WERI-Rb-1 (cell line): ENCODE measurements at regions not wholly inside any gene's neighbourhood (a gene's known extent, or its start where the extent isn't known, plus 50 kb on each side); places are given as distances from the start of the nearest gene placed in this dataset.

Experiments used
- DNase-seq: peaks from one replicate; pipeline ENCODE4 v3.0.0-alpha.2; 2020
- H3K27ac ChIP-seq: fragments of 250-450 bp; sonication (Bioruptor Pico); 2 replicates; pipeline ENCODE4 v1.5.1; 2020; ENCODE audit warnings: mild to moderate bottlenecking, moderate library complexity
- H3K27me3 ChIP-seq: fragments of 250-450 bp; sonication (Bioruptor Pico); 2 replicates; pipeline ENCODE4 v1.5.1; 2021; ENCODE audit warnings: mild to moderate bottlenecking, low read depth, moderate library complexity; ENCODE audit not compliant: insufficient read depth, severe bottlenecking
- H3K36me3 ChIP-seq: fragments of 250-450 bp; sonication (Bioruptor Pico); 2 replicates; pipeline ENCODE4 v1.5.1; 2020; ENCODE audit warnings: mild to moderate bottlenecking, moderate library complexity
- H3K4me3 ChIP-seq: 2 replicates; pipeline ENCODE4 v1.5.1; 2011; ENCODE audit warnings: low read depth, mild to moderate bottlenecking, control low read depth, low read length
- H3K9me3 ChIP-seq: fragments of 250-450 bp; sonication (Bioruptor Pico); 2 replicates; pipeline ENCODE4 v1.5.1; 2021; ENCODE audit warnings: mild to moderate bottlenecking, moderate library complexity; ENCODE audit not compliant: severe bottlenecking
- CTCF ChIP-seq: IDR thresholded peaks from 2 replicates; pipeline ENCODE4 v1.5.1; 2011; ENCODE audit warnings: low read depth, mild to moderate bottlenecking, control low read depth, inconsistent platforms, low read length

DNA sequence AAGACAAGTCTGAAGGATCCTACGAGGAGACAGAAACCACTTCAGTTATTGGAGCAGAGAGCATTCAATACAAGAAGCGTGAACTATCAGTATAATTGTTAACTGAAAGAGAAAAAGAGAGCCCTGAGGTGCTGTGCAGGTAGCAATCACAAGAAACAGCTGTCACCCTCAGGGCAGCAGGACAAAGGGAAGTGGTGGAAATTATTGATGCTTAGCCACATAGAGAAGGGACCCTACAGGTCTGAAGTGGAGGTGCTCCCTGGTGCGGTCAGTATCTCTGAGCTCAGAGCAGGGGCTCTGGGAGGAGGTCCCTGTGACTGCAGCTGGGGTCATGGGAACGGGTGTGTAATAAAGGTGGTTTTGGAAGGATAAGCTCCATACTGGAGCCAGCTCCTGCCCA lies 97.8 kb upstream of the KLF6 start:
- H3K27ac ChIP-seq = no peak overlapping the region
- no peaks in the 10 kb centered on the region for H3K36me3 ChIP-seq
- no peaks in the 10 kb centered on the region for H3K9me3 ChIP-seq
- no peak overlapping the region for H3K4me3 ChIP-seq
- no peak for TF ChIP-seq CTCF
- H3K27me3 ChIP-seq = no peaks in the 10 kb centered on the region
- no peak for DNase-seq

- Histone ChIP-seq H3K27ac (no peak overlapping the region), H3K4me3 (no peak overlapping the region), H3K27me3 (no peaks in the 10 kb centered on the region), H3K36me3 (no peaks in the 10 kb centered on the region), H3K9me3 (no peaks in the 10 kb centered on the region)
- no peak for DNase-seq
- TF ChIP-seq CTCF = no peak
Observed at GRCh38 chr10:3881622-3882021, 96.6 kb upstream of the KLF6 start.

- no peak overlapping the region for H3K4me3 ChIP-seq
Observed at GRCh38 chr10:3879073-3879472, 94.1 kb upstream of the KLF6 start.

GRCh38 chr10:3877211-3878000 lies 92.4 kb upstream of the KLF6 start:
- no peaks in the 10 kb centered on the region for H3K9me3 ChIP-seq
- no peak overlapping the region for H3K4me3 ChIP-seq
- H3K27ac ChIP-seq = no peak overlapping the region
- no peak for DNase-seq
- no peak for TF ChIP-seq CTCF
- H3K27me3 ChIP-seq = no peaks in the 10 kb centered on the region
- no peaks in the 10 kb centered on the region for H3K36me3 ChIP-seq

More at GRCh38 chr10:3879073-3879472, 94.1 kb upstream of the KLF6 start:
- TF ChIP-seq CTCF = no peak
- Histone ChIP-seq H3K27ac (no peak overlapping the region), H3K9me3 (no peaks in the 10 kb centered on the region), H3K27me3 (no peaks in the 10 kb centered on the region), H3K36me3 (no peaks in the 10 kb centered on the region)
- DNase-seq = no peak

DNA sequence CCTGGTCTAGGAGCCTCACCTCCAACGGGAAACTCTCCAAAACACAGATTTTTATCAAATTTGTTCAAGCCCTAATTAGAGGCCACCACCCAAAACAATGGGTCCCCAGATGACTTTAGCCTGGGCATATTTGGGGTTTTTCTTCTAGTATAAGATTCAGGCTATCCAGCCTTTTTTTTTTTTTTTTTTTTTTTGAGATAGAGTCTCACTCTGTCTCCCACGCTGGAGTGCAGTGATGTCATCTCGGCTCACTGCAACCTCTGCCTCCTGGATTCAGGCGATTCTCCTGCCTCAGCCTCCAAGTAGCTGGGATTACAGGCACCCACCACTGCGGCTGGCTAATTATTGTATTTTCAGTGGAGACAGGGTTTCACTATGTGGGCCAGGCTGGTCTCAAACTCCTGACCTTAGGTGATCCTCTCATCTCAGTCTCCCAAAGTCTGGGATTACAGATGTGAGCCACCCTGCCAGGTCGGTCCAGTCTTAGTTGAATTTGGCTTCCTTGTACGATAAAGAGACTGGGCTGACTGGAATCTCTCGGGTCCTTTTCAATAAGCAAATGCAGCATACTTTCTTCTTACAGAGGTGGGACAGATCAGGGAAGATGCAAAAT lies 91.4 kb upstream of the KLF6 start:
- Histone ChIP-seq H3K36me3 (no peaks in the 10 kb centered on the region), H3K27me3 (no peaks in the 10 kb centered on the region), H3K4me3 (no peak overlapping the region), H3K27ac (no peak overlapping the region), H3K9me3 (no peaks in the 10 kb centered on the region)
- DNase-seq = no peak
- TF ChIP-seq CTCF = no peak

- no peak for DNase-seq
- no peak overlapping the region for H3K27ac ChIP-seq
- no peaks in the 10 kb centered on the region for H3K27me3 ChIP-seq
- TF ChIP-seq CTCF = no peak
- H3K4me3 ChIP-seq = no peak overlapping the region
- H3K36me3 ChIP-seq = no peaks in the 10 kb centered on the region
- H3K9me3 ChIP-seq = no peaks in the 10 kb centered on the region
Observed at GRCh38 chr10:3875842-3876235, 90.8 kb upstream of the KLF6 start.
